Mucosa of descending colon (tissue), 3 donors: ENCODE measurements at regions not wholly inside any gene's neighbourhood (a gene's known extent, or its start where the extent isn't known, plus 50 kb on each side); places are given as distances from the start of the nearest gene placed in this dataset.
"Not testable (repeated sequence)": the region's sequence is repeated elsewhere in the genome, so short reads cannot be mapped to it uniquely, and the experiment has no call there.

ENCODE experiments used
- ATAC-seq: fragments of 200-7000 bp; cut with Tn5 transposase; one replicate; pipeline ENCODE4 v1.9.1; 2020; ENCODE audit warnings: mild to moderate bottlenecking, moderate library complexity
- DNase-seq, 3 donors: peaks; one replicate each; pipeline ENCODE4 v3.0.0-alpha.2; 2020
- H3K36me3 ChIP-seq: fragments of 200-600 bp; one replicate; pipeline ENCODE4 v1.8.0; 2021; ENCODE audit warnings: low read depth, mild to moderate bottlenecking
- H3K4me1 ChIP-seq: fragments of 200-600 bp; one replicate; pipeline ENCODE4 v1.8.0; 2021; ENCODE audit warnings: low read depth, mild to moderate bottlenecking
- H3K4me3 ChIP-seq: fragments of 200-600 bp; one replicate; pipeline ENCODE4 v1.8.0; 2021; ENCODE audit warnings: mild to moderate bottlenecking
- H3K9me3 ChIP-seq: fragments of 200-600 bp; one replicate; pipeline ENCODE4 v1.8.0; 2021; ENCODE audit warnings: mild to moderate bottlenecking
- intact Hi-C, 2 donors: fragments of 100-400 bp; cut with DNase I in 1 of 2; cut with micrococcal nuclease in 1 of 2; formaldehyde crosslinking; loops; one replicate each; pipeline versions ENCODE4 v1.11.0 to v1.11.1; 2022; cut with DNase I, micrococcal nuclease
- TF ChIP-seq, protein P1 (sequence below): fragments of 200-600 bp; IDR thresholded peaks from one replicate; pipeline ENCODE4 v1.8.0; 2022; ENCODE audit warnings: antibody characterized with exemption, mild to moderate bottlenecking
- donor health status: DM: no; HTN: no; CAD: no; lungs with moderate emphysema.
- donor health status: DM: no; HTN: no; CAD: no.
- donor health status: DM: no; HTN: yes; CAD: no.

DNA sequence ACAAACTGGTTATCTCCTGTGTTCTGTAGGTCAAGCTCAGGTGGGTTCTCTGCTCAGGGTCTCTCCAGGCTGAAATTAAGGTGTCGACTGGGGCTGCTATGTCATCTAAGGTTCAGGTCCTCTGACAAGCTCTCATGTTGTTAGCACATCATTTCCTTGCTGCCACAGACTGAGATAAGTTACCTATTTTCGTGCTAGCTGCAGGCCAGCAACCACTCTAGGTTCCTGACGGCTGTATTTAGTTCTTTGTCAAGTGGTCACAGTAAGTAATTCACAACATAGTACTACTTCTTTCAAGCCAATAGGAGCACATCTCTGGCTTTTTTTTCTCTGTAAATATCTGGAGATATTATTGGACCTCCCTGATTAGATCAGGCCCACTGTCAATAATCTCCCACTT is 169.3 kb upstream of the CAND1 start:
- intact Hi-C loops, result no loop called here
- ATAC-seq, result no peak
- no peaks in the 10 kb centered on the region for H3K36me3 ChIP-seq

DNA sequence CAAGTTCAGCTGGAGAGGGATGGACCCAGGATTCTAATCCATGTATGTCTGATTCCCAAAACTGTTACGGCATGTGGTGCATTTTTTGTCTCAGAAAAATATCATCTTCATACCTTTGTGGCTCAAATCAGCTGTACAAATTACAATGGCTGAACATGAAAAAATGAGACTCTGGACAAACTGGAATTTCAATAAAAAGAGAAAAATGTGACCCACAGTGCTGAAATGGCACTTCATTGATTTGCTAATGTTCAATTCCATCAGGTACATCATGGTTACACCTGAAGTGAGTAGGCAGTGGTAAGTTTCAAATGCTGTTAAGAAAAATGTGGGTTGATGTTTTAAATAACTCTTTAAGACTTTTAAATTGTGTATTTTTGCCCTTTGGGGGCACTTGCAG is 165.6 kb upstream of the CAND1 start:
- Histone ChIP-seq H3K36me3 (no peaks in the 10 kb centered on the region), H3K4me3 (no peak overlapping the region), H3K4me1 (no peaks in the 10 kb centered on the region), H3K9me3 (no peaks in the 10 kb centered on the region)
- DNase-seq (no peak), ATAC-seq (no peak)
- TF ChIP-seq, protein P1, sequence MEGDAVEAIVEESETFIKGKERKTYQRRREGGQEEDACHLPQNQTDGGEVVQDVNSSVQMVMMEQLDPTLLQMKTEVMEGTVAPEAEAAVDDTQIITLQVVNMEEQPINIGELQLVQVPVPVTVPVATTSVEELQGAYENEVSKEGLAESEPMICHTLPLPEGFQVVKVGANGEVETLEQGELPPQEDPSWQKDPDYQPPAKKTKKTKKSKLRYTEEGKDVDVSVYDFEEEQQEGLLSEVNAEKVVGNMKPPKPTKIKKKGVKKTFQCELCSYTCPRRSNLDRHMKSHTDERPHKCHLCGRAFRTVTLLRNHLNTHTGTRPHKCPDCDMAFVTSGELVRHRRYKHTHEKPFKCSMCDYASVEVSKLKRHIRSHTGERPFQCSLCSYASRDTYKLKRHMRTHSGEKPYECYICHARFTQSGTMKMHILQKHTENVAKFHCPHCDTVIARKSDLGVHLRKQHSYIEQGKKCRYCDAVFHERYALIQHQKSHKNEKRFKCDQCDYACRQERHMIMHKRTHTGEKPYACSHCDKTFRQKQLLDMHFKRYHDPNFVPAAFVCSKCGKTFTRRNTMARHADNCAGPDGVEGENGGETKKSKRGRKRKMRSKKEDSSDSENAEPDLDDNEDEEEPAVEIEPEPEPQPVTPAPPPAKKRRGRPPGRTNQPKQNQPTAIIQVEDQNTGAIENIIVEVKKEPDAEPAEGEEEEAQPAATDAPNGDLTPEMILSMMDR, result no peak
- intact Hi-C loops, result no loop called here

More for the DNA sequence above, 169.3 kb upstream of the CAND1 start:
- H3K4me1 ChIP-seq, result no peaks in the 10 kb centered on the region
- H3K4me3 ChIP-seq, result no peak overlapping the region
- TF ChIP-seq, protein P1, result no peak
- no peaks in the 10 kb centered on the region for H3K9me3 ChIP-seq
- no peak for DNase-seq

DNA sequence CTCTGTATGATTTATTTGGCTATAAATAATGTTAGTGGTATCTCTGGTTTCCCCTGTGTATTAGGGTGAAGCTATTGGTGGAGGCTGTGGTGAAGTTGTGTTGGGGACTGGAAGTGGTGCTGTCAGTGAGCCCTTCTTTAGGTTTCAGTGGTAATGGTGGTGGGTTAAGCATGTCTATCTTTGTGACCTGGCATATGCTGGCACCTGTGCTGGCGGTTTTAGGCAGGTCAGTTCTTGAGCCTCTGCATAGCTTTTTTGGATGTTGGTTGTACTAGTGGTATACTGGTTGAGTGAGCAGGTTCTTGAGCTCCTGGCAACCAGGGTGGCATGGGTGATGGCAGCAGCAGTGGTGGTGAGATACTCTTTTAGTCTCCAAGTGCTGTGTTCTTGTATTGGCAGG is 161.9 kb upstream of the CAND1 start:
- Histone ChIP-seq H3K4me3 (no peak overlapping the region), H3K9me3 (no peaks in the 10 kb centered on the region), H3K36me3 (no peaks in the 10 kb centered on the region), H3K4me1 (no peaks in the 10 kb centered on the region)
- DNase-seq, result no peak
- TF ChIP-seq, protein P1, result no peak
- ATAC-seq, result no peak
- intact Hi-C loops, result no loop called here

DNA sequence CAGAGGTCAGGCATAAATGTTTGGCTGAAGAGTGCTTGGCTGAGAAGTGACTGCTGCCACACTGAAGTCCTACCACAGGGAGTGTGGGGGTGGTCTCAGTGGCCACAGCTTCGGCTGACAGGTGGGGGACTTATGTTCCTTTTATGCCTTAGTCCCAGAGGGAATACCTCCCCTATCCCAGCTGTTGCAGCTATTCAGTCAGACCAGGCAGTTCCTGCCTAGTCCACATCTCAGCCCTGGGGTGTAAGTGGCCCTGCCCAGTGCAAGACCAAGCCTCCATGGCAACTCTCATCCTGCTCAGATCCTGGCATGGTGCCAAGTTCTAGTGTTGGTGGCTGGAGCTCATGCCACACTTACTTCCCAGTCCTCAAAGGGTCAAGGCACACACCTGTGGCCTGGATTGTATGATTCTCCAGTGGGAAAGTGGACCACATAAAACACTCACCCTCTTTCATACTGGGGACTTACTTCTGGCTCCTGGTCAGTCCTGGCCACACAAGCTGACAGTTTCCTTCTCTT is 161.3 kb upstream of the CAND1 start:
- DNase-seq (no peak), ATAC-seq (no peak)
- TF ChIP-seq, protein P1, result no peak
- Histone ChIP-seq H3K9me3 (no peaks in the 10 kb centered on the region), H3K4me3 (no peak overlapping the region), H3K4me1 (no peaks in the 10 kb centered on the region), H3K36me3 (no peaks in the 10 kb centered on the region)
- intact Hi-C loops, result no loop called here

DNA sequence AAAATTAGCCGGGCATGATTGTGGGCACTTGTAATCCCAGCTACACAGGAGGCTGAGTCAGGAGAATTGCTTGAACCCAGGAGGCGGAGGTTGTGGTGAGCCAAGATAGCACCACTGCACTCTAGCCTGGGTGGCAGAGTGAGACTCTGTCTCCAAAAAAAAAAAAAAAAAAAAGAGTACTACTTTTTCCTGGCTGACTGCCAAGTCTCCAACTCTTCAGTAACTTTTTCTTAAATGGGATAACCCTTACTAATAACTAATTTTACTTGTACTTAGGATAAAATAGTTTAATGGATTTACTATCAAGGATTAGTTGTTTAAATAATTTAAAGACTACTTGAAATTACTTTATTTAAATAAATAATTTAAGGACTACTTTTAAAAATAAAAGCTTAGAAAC is 158.8 kb upstream of the CAND1 start:
- H3K4me3 ChIP-seq, ATAC-seq, H3K36me3 ChIP-seq, H3K4me1 ChIP-seq, DNase-seq, H3K9me3 ChIP-seq, intact Hi-C loops: not testable (repeated sequence)

DNA sequence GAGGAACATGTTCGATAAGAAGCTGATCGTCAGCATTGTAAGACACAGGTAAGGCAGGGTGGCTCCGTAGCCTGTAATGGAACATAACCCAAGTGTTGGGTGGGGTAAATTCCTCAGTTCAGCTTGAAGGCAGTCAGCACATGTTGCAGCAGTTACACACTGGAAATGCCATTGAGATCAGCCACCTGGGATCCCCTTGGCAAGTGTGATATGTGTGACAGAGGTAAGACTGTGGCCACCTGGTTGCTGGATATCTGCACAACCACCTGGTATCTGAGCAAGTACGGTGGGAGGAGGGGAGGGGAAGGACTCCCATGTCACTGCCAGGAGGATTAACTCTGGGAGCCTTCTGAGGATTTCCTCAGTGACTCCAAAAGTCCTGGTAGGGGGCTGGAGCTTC is 158.0 kb upstream of the CAND1 start:
- no peak for DNase-seq
- intact Hi-C loops, result no loop called here

More for the DNA sequence above, 158.0 kb upstream of the CAND1 start:
- TF ChIP-seq, protein P1, result no peak
- H3K4me1 ChIP-seq, result no peaks in the 10 kb centered on the region
- H3K9me3 ChIP-seq, result no peaks in the 10 kb centered on the region
- no peak for ATAC-seq
- no peak overlapping the region for H3K4me3 ChIP-seq
- H3K36me3 ChIP-seq, result no peaks in the 10 kb centered on the region
